Activated B cell treated with CpG ODN at 0.5 μM for 24 hours (primary cell): ENCODE measurements at regions not wholly inside any gene's neighbourhood (a gene's known extent, or its start where the extent isn't known, plus 50 kb on each side); places are given as distances from the start of the nearest gene placed in this dataset.

Source experiments
- ATAC-seq: fragments of 200-7000 bp; cut with Tn5 transposase; one replicate; pipeline ENCODE4 v1.10.0; 2021; ENCODE audit warnings: low read depth, mild to moderate bottlenecking, moderate library complexity
- CTCF ChIA-PET: fragments of 350-600 bp; sonication (Branson Sonifier 250); formaldehyde crosslinking; loops from one replicate; lab custom pipeline; 2021; ENCODE audit warnings: antibody characterized with exemption; lab: Charles Lee
- POLR2A ChIA-PET: fragments of 350-600 bp; sonication (Branson Sonifier 250); formaldehyde crosslinking; loops from one replicate; lab custom pipeline; 2021; ENCODE audit warnings: antibody characterized with exemption; lab: Charles Lee
- DNase-seq: peaks from one replicate; pipeline ENCODE4 v3.0.0; 2022
- H3K27ac Mint-ChIP-seq: one replicate; pipeline ENCODE4 v1.8.0; 2020; ENCODE audit warnings: mixed read lengths
- H3K27me3 Mint-ChIP-seq: one replicate; pipeline ENCODE4 v1.8.0; 2021; ENCODE audit warnings: mixed read lengths
- H3K36me3 Mint-ChIP-seq: one replicate; pipeline ENCODE4 v1.8.0; 2021; ENCODE audit warnings: low read depth, mixed read lengths
- H3K4me1 Mint-ChIP-seq: one replicate; pipeline ENCODE4 v1.8.0; 2021; ENCODE audit warnings: mixed read lengths
- H3K4me3 Mint-ChIP-seq: one replicate; pipeline ENCODE4 v1.8.0; 2020; ENCODE audit warnings: mild to moderate bottlenecking, mixed read lengths
- H3K9me3 Mint-ChIP-seq: one replicate; pipeline ENCODE4 v1.8.0; 2020; ENCODE audit warnings: mixed read lengths
- CTCF ChIP-seq: fragments of 200-600 bp; IDR thresholded peaks from one replicate; pipeline ENCODE4 v1.8.0; 2022; ENCODE audit warnings: antibody characterized with exemption, mild to moderate bottlenecking
- intact Hi-C: fragments of 100-400 bp; cut with micrococcal nuclease; formaldehyde crosslinking; loops from one replicate; pipeline ENCODE4 v1.15.1; 2024

DNA sequence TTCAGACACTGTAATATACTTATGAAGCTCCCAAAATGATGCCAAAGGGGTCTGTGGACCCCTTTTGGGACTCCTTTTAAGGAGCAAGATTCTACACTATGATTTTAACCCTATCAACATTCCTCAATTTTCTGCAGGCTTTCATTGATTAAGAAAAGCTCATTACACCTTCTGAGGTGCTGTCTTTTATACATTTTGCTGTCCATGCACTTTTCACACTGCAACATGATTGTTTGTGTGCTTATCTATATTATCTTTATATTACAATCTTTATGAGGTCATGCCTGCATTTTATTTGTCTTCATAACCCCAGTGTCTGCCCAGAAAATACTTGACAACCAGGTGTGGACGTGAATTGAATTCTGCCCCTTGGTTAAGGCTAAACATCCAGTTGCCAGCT lies 482.6 kb upstream of the ZFHX3 start:
- Mint-ChIP-seq H3K9me3 (peaks cover 2% of the 10 kb centered on the region), H3K27me3 (no peaks in the 10 kb centered on the region)

GRCh38 chr16:73529303-73530012 lies 481.5 kb upstream of the ZFHX3 start:
- intact Hi-C loops = no loop called here
- Mint-ChIP-seq H3K27me3 (no peaks in the 10 kb centered on the region), H3K9me3 (peaks cover 2% of the 10 kb centered on the region), H3K4me1 (no peaks in the 10 kb centered on the region), H3K36me3 (no peaks in the 10 kb centered on the region), H3K4me3 (no peak overlapping the region), H3K27ac (no peak overlapping the region)
- DNase-seq = no peak
- ChIA-PET POLR2A (no interaction called here), CTCF (no interaction called here)
- no peak for ATAC-seq
- TF ChIP-seq CTCF = no peak

More for the DNA sequence above, 482.6 kb upstream of the ZFHX3 start:
- Mint-ChIP-seq H3K36me3 (no peaks in the 10 kb centered on the region), H3K27ac (no peak overlapping the region), H3K4me1 (no peaks in the 10 kb centered on the region), H3K4me3 (no peak overlapping the region)
- TF ChIP-seq CTCF = no peak
- ChIA-PET POLR2A (no interaction called here), CTCF (no interaction called here)
- intact Hi-C loops = no loop called here
- no peak for ATAC-seq
- DNase-seq = no peak

GRCh38 chr16:73527187-73527586 lies 479.3 kb upstream of the ZFHX3 start:
- no peak overlapping the region for H3K27ac Mint-ChIP-seq
- ChIA-PET POLR2A (no interaction called here), CTCF (no interaction called here)
- no peak for TF ChIP-seq CTCF
- H3K27me3 Mint-ChIP-seq = no peaks in the 10 kb centered on the region
- H3K9me3 Mint-ChIP-seq = peaks cover 2% of the 10 kb centered on the region
- H3K36me3 Mint-ChIP-seq = no peaks in the 10 kb centered on the region
- intact Hi-C loops = no loop called here
- H3K4me3 Mint-ChIP-seq = no peak overlapping the region
- ATAC-seq = no peak
- no peaks in the 10 kb centered on the region for H3K4me1 Mint-ChIP-seq
- DNase-seq = no peak

DNA sequence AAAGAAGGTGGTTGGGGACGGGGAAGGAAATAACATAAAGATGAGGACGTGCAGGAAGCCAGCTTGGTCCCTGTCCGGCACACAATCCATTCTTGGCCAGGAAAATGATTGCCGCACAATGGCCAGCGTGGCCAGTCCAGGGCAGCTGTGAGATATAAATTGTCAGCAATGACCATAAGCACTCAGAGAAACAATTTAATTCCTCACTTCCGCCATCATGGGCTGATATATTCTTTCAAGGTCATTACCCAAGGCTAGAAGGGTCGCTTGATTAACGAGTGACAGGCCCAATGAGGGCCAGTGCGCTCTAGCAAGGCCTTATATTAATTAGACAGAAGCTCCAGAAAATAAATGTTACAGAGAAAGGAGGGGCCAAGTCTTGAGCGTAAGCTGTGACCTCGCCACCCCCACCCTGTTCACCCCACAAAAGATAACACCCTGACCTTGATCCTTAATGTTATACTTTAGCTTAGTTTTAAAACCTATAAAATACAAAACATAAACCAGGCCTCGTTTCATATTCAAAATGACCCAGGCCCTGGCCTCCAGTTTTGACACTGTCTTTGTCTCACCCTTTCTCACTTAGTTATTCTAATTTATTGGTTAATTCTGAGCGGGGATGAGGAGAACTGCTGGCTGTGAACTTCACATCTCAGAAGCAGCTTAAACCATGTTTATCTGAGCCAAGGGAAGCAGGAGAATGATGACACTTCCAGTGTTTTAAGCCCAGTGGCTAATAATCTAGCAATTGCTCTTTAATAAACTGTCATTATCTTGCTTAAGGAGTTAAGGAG lies 478.3 kb upstream of the ZFHX3 start:
- Mint-ChIP-seq H3K4me3 (no peak overlapping the region), H3K36me3 (no peaks in the 10 kb centered on the region), H3K27ac (no peak overlapping the region), H3K4me1 (no peaks in the 10 kb centered on the region), H3K9me3 (peaks cover 2% of the 10 kb centered on the region), H3K27me3 (no peaks in the 10 kb centered on the region)
- ChIA-PET POLR2A (no interaction called here), CTCF (no interaction called here)
- ATAC-seq (no peak), DNase-seq (no peak)
- intact Hi-C loops = no loop called here
- TF ChIP-seq CTCF = no peak

GRCh38 chr16:73523209-73523608 lies 475.3 kb upstream of the ZFHX3 start:
- Mint-ChIP-seq H3K4me3 (no peak overlapping the region), H3K9me3 (no peaks in the 10 kb centered on the region), H3K27me3 (no peaks in the 10 kb centered on the region), H3K27ac (no peak overlapping the region), H3K4me1 (no peaks in the 10 kb centered on the region), H3K36me3 (no peaks in the 10 kb centered on the region)
- DNase-seq = no peak
- ATAC-seq = no peak
- TF ChIP-seq CTCF = no peak
- ChIA-PET CTCF (no interaction called here), POLR2A (no interaction called here)
- intact Hi-C loops = no loop called here
